Mesodermal cell (in vitro differentiated cells): ENCODE measurements at regions not wholly inside any gene's neighbourhood (a gene's known extent, or its start where the extent isn't known, plus 50 kb on each side); places are given as distances from the start of the nearest gene placed in this dataset.
"Not testable (repeated sequence)": the region's sequence is repeated elsewhere in the genome, so short reads cannot be mapped to it uniquely, and the experiment has no call there.

Experiments
- H3K27ac ChIP-seq: 2 replicates; pipeline ENCODE4 v1.7.0; 2013; ENCODE audit warnings: mild to moderate bottlenecking, low read depth, low read length, moderate library complexity; ENCODE audit not compliant: severe bottlenecking
- H3K36me3 ChIP-seq: 2 replicates; pipeline ENCODE4 v1.7.1; 2013; ENCODE audit warnings: mild to moderate bottlenecking, low read length, moderate library complexity; ENCODE audit not compliant: control insufficient read depth, insufficient read depth
- H3K4me1 ChIP-seq: one replicate; pipeline ENCODE4 v1.7.1; 2013; ENCODE audit warnings: mild to moderate bottlenecking, low read length; ENCODE audit not compliant: insufficient read depth, control insufficient read depth, poor library complexity, severe bottlenecking
- H3K4me3 ChIP-seq: 2 replicates; pipeline ENCODE4 v1.7.0; 2013; ENCODE audit warnings: low read length, control low read depth, mild to moderate bottlenecking; ENCODE audit not compliant: insufficient read depth, poor library complexity, severe bottlenecking; ENCODE audit errors: extremely low read depth
- H3K9me3 ChIP-seq: 2 replicates; pipeline ENCODE4 v1.7.1; 2013; ENCODE audit warnings: mild to moderate bottlenecking, low read length, moderate library complexity; ENCODE audit not compliant: control insufficient read depth
- WGBS, 2 experiments: methylation state at CpG; one replicate each; pipeline ENCODE4 v1.1.5; 2013; ENCODE audit warnings: missing lambda C conversion rate in 2 of 2; ENCODE audit not compliant: insufficient coverage in 2 of 2; 5-methylcytosine and 5-hydroxymethylcytosine counted together

DNA sequence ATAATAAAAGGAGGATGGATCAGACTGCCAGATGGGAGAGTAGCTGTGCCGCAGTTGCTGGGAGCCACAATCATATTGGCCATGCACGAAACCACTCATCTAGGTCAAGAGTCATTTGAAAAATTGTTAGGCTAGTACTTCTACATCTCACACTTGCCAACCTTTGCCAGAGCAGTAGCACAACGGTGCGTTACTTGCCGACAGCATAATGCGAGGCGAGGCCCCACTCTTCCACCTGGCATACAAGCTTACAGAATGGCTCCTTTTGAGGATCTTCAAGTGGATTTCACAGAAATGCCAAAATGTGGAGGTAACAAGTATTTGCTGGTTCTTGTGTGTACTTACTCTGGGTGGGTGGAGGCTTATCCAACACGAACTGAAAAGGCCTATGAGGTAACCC, 268.3 kb upstream of the ATXN7L3B start:
- H3K9me3 ChIP-seq, H3K4me3 ChIP-seq, H3K36me3 ChIP-seq, H3K27ac ChIP-seq, H3K4me1 ChIP-seq: not testable (repeated sequence)
- WGBS, 2 experiments = 96% methylated on average over 6 of the region's 8 CpGs; no CpG with 5 or more reads in 1 of the 2 experiments

DNA sequence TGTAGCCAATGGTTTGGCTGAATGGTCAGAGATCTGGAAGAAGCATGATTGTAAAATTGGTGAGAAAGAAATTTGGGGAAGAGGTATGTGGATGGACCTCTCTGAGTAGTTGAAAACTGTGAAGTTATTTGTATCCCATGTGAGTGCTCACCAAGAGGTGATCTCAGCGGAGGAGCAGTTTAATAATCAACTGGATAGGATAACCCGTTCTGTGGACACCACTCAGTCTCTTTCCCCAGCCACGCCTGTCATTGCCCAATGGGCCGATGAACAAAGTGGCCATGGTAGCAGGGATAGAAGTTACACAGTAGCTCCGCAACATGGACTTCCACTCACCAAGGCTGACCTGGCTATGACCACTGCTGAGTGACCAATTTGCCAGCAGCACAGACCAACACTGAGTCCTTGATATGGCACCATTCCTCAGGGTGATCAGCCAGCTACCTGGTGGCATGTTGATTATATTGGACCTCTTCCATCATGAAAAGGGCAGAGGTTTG, 257.4 kb upstream of the ATXN7L3B start:
- Histone ChIP-seq H3K4me1 (no peaks in the 10 kb centered on the region), H3K4me3 (no peak overlapping the region), H3K27ac (no peak overlapping the region), H3K9me3 (peaks cover 11% of the 10 kb centered on the region), H3K36me3 (no peaks in the 10 kb centered on the region)
- 86 to 94% methylated on average over 5 of the region's 5 CpGs for WGBS, 2 experiments

DNA sequence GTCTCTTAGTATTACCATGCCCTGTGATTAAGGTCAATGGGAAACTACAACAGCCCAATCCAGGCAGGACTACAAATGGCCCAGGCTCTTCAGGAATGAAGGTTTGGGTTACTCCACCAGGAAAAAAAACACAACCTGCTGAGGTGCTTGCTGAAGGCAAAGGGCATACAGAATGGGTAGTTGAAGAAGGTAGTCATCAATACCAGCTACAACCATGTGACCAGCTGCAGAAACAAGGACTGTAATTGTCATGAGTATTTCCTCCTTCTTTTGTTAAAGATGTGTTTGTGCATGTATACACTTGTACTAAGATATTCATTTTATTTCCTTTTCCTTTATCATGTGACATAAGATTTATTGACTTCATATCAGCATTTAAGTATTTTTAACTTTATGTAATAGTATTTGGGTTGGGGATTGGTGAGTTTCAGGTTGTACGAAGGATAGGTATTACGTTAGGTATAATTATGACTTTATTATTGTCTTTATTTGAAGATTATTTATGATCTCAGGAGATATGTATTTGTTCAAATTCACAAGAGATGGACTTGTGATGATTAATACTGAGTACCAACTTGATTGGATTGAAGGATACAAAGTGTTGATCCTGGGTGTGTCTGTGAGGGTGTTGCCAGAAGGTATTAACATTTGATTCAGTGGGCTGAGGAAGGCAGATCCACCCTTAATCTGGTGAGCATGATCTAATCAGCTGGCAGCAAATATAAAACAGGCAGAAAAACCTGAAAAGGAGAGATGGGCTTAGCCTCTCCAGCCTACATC, 256.0 kb upstream of the ATXN7L3B start:
- WGBS, 2 experiments = 90 to 100% methylated on average over 2 of the region's 2 CpGs
- peaks cover 10% of the 10 kb centered on the region for H3K9me3 ChIP-seq

DNA sequence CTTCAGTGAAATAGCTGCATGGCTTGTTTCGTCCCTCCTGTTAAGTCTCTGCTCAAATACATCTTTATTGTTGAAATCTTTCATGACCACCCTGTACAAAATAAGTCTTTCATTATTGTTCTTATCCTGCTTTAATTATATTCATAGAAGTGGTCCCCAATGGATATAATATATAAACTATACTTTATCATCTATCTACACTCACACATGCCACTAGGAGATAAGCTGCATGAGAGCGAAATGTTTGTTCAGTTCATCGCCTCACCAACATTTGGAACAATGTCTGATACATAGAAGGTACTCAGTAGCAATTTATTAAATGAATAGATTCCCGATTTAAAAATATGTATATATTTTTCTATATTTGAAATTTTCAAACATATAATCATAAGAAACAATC, 254.0 kb upstream of the ATXN7L3B start:
- no CpG with 5 or more reads among the region's 4 CpGs for WGBS, 2 experiments
- Histone ChIP-seq H3K9me3 (no peaks in the 10 kb centered on the region), H3K27ac (no peak overlapping the region)

More for the DNA sequence above, 256.0 kb upstream of the ATXN7L3B start:
- H3K36me3 ChIP-seq, H3K4me1 ChIP-seq, H3K4me3 ChIP-seq, H3K27ac ChIP-seq: not testable (repeated sequence)

DNA sequence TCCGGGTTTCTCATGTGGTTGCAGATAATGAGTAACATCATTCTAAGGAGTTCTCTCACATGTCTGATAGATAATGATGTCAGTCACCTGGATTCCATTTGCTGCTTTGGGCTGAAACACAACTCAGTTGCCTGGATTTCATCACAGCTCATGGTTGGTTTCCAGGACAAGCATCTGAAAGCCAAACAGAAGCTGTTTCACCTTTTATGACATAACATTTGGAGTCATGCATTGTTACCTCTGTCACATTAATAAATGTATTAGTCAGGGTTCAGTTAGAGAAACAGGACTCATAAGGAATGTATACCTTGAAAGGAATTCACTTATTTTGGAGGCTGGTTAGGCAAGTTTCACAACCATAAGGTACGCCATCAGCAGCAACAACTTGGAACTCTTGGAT, 251.9 kb upstream of the ATXN7L3B start:
- no peaks in the 10 kb centered on the region for H3K36me3 ChIP-seq
- no peaks in the 10 kb centered on the region for H3K9me3 ChIP-seq
- H3K4me1 ChIP-seq = no peaks in the 10 kb centered on the region
- H3K27ac ChIP-seq = no peak overlapping the region
- WGBS, 2 experiments = 81 to 90% methylated on average over 1 to 2 of the region's 2 CpGs
- no peak overlapping the region for H3K4me3 ChIP-seq

More for the DNA sequence above, 254.0 kb upstream of the ATXN7L3B start:
- Histone ChIP-seq H3K4me3 (no peak overlapping the region), H3K4me1 (no peaks in the 10 kb centered on the region), H3K36me3 (no peaks in the 10 kb centered on the region)

DNA sequence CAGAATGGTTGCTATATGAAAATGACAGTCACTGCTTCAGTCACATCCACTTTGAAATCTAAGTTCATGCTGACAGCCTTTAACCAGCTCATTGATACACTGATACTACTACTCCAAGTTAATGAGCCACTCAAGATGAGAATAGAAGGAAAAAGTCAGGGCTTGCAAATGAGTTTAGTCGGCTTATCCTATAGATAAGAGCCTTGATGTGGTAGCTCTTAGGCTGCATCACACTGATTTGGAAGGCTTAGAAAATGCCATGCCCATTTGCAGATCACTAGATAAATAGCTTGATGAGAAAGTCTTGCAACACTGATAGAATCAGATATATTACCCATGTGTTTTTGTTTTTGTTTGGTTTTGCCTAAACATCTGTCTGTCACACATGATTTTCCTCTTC, 251.4 kb upstream of the ATXN7L3B start:
- no peak overlapping the region for H3K27ac ChIP-seq
- 71% methylated on average over 1 of the region's 1 CpG; no CpG with 5 or more reads in 1 of the 2 experiments for WGBS, 2 experiments

DNA sequence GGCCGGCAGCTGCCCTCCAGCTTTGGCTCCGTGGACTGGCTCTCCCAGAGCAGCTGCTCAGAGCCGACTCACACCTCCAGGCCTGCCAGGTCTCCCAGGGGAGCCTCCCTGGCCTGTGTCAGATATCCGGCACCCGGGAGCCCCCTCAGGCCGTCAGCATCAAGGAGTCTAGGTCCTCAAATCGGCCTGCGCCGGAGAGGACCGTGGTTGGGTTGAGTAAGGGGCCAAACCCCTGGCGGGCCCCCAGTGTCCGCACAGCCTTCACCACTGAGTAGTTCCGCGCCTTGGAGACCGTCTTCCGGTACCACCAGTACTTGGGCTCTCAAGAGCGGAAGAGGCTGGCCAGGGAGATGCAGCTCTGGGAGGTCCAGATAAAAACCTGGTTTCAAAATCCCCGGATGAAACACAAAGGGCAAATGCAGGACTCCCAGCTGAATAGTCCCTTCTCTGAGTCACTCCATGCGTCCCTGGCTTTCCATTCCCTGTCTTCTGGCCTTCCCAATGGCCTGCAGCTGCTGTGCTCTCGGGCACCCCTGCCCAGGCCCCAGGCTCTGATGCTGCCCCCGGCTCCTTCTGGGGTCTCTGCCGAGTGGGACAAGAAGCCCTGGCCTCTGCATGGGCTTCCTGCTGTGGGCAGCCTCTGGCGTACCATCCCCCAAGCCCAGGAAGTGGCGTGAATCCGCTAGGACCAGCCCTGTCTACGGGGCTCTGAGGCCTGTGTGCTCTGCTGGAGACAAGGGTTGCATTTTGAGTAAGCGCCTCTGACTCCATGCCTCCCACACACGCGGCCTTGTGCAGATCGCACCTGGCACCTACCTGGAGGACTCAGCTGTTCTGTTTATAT, 245.1 kb upstream of the ATXN7L3B start:
- no peaks in the 10 kb centered on the region for H3K36me3 ChIP-seq
- no peaks in the 10 kb centered on the region for H3K9me3 ChIP-seq
- 90% methylated on average over 22 to 27 of the region's 30 CpGs for WGBS, 2 experiments
- no peak overlapping the region for H3K27ac ChIP-seq
- H3K4me3 ChIP-seq = no peak overlapping the region
- no peaks in the 10 kb centered on the region for H3K4me1 ChIP-seq

More for the DNA sequence above, 251.4 kb upstream of the ATXN7L3B start:
- Histone ChIP-seq H3K4me1 (no peaks in the 10 kb centered on the region), H3K4me3 (no peak overlapping the region), H3K9me3 (no peaks in the 10 kb centered on the region), H3K36me3 (no peaks in the 10 kb centered on the region)

DNA sequence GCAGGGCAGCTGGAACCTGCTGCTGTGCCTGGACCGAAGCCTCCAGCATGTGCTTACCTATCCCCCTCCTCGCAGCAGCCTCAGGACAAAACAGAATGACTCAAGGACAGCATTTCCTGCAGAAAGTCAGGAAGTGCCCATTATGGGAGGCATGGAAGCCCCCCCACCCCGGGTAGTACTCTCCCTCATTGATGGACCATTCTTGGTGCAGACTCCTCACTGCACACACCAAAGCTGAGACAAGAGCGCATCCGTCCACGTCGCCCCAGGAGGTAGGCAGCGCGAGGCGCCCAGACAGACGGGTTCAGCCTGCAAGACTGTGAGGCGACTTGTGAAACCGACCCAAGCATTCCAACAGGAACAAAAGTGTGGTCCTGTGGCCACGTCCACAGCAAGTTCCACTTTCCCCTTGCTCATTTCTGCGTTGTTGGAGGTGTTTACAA, 243.9 kb upstream of the ATXN7L3B start:
- 95 to 97% methylated on average over 13 to 15 of the region's 15 CpGs for WGBS, 2 experiments
- no peaks in the 10 kb centered on the region for H3K9me3 ChIP-seq
- no peaks in the 10 kb centered on the region for H3K4me1 ChIP-seq
- no peaks in the 10 kb centered on the region for H3K36me3 ChIP-seq
- no peak overlapping the region for H3K4me3 ChIP-seq
- no peak overlapping the region for H3K27ac ChIP-seq

DNA sequence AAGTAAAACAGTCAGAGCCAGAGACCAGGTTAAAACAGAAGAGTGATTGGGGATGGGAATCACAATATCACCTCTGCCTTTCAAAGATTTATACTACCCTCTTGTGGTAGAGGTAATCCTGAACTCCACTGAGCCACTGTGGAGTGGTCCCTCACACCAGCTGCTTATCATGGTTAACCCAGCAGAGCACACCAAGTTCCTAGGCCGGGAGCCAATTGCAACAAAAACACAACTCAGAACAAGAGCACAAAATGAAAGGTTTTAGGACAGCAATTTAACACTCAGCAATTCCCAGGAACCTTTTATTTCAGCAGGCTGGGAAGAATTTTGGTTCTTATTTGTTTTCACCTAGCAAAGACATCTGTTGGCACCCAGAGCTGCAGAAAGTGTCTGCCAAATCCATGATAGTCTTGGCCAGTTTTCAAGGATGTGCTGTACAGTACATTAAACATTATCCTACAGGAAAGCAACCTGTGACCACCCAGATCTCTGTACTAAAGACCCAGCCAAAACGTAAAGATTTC, 220.5 kb upstream of the ATXN7L3B start:
- WGBS, 2 experiments = 60 to 81% methylated on average over 1 to 2 of the region's 2 CpGs
- Histone ChIP-seq H3K4me3 (no peak overlapping the region), H3K27ac (no peak overlapping the region), H3K4me1 (no peaks in the 10 kb centered on the region), H3K9me3 (no peaks in the 10 kb centered on the region), H3K36me3 (no peaks in the 10 kb centered on the region)

DNA sequence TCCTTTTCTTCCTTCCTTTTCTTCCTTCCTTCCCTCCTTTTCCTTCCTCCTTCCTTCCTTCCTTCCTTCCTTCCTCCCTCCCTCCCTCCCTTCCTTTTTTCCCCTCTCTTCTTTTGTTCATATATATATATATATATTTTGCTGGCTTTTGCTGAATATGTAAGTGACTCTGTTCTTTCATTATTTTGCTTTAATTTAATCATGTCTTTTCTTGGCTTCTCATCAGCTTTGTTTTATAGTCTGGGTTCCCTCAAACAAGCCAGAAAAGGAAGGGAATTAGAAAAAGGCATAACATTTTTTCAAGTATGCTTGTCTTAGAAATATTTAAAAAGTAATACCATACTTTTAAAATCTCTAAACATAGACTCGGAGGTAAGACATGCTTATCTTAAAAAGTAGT, 219.9 kb upstream of the ATXN7L3B start:
- WGBS, 2 experiments = no CpG with 5 or more reads among the region's 1 CpG
- Histone ChIP-seq H3K27ac (no peak overlapping the region), H3K9me3 (no peaks in the 10 kb centered on the region)

More for the DNA sequence above, 219.9 kb upstream of the ATXN7L3B start:
- Histone ChIP-seq H3K4me3 (no peak overlapping the region), H3K4me1 (no peaks in the 10 kb centered on the region), H3K36me3 (no peaks in the 10 kb centered on the region)
